ENCODE measurements at regions not wholly inside any gene's neighbourhood (a gene's known extent, or its start where the extent isn't known, plus 50 kb on each side); places are given as distances from the start of the nearest gene placed in this dataset.

- TF ChIP-seq CTCF (IDR thresholded peaks at IDR 0.05): no peak
- no peak for TF ChIP-seq POLR2A (IDR thresholded peaks at IDR 0.05)
- TF ChIP-seq POLR2AphosphoS5 (IDR thresholded peaks at IDR 0.05; ENCODE audit: insufficient read depth in 1 of 2, low read depth in 1 of 2): no peak
Measured at GRCh38 chr18:73118121-73118816, 250.5 kb upstream of the NETO1 start.

Data from vagina (tissue), 2 donors.